SIG-M5 (cell line): ENCODE measurements at regions not wholly inside any gene's neighbourhood (a gene's known extent, or its start where the extent isn't known, plus 50 kb on each side); places are given as distances from the start of the nearest gene placed in this dataset.
"Not testable (repeated sequence)": the region's sequence is repeated elsewhere in the genome, so short reads cannot be mapped to it uniquely, and the experiment has no call there.

ENCODE experiments used
- DNase-seq: peaks from one replicate; lab custom pipeline; 2025; lab: John Stamatoyannopoulos, UW

DNA sequence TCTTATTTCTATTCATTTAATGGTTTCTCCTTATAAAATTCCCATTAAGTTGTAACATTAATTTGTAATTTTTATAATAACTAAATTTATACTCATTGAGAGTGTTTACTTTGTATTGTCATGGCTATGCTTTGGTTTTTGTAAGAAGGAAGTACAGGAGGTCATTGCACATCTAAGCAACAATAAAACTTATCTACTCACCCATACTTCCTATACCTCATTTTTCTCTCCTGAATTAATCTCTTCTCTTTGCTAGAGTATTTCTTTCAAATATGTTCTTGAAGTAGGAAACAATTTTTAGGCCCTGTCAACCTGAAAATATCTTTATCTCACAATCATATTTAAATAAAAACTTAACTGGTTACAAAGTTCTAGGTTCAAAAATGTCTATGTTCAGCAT, 95.4 kb upstream of the WDR11 start:
- no peak for DNase-seq

DNA sequence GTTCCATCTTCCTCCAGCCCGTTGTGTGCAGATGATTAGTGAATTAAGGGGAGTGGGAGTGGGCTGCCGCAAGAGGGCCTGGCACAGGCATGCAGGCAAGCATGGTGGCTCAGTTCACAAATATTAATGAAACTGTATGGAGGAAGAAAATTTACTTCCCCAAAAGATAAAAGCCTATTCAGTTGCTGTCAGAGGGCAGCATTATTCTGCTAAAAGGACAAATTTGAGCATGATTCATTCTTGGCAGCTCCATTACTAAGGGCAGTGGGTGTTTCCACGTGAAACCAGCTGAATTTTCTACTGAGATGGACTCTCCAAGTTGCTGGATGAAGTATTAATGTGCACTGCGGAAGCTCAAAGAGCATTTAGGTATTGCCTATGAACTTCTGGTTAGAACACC, 90.9 kb upstream of the WDR11 start:
- no peak for DNase-seq

DNA sequence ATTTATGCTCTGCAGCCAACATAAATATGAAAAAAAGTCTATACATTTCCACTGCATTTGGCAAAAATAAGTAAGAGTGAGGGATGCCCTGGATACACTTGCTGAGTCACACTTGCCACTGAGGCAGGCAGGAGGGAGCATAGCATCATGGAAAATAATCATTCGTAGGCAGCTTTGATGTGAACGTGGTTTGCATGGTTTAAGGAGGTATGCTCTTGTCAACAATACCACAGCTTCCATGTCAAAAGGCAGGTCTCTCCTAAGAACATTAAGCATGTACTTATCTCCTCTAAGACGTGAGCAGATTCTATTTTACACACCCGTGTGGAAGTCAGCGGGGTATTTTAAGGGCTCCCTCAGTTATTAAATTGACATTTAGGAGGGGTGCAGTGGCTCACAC, 89.2 kb upstream of the WDR11 start:
- DNase-seq, result no peak

DNA sequence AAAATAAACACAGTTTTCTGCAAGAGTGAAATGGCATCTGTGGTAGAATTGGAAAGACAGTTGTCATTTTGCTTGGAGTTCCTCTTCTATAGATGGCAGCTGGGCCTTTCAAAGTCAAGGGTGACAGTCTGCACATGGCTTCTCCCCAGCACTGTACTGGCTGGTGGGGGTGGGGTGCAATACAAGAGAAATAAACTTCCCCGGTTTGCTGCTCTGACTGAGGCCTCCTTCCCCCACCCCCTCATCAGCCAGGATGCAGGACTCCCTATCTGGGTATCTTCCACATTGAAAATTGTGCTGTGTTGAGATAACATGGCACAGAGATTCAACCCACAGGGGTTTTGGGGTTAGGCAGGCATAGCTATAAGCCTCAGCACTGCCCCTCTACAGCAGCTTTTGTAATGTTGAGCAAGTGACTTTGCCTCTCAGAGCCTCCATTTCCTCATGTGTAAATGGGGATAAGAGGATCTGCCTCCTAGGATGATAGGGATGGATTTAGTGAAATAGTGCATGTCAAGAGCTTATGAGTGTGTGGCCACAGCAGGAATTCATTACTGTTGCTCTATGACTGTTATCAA, 85.8 kb upstream of the WDR11 start:
- no peak for DNase-seq

DNA sequence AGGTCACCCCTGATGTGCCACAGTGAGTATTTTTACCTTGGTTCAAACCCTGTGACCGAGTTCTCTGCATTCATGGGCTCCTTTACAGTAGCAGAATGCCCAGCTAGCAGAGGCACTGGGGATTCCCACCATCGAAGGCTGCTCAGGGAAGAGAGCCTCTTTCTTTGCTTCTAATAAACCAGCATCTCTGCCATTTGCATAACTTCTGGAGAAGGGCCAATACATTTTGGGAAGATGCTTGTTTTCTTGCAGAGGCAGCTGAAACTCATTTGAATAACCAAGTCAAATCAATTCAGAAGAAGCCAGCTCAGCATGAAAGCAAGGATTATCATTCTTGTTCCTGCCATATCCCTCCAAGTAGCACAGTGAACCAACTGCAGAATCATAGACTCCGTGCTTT, 82.9 kb upstream of the WDR11 start:
- no peak for DNase-seq

DNA sequence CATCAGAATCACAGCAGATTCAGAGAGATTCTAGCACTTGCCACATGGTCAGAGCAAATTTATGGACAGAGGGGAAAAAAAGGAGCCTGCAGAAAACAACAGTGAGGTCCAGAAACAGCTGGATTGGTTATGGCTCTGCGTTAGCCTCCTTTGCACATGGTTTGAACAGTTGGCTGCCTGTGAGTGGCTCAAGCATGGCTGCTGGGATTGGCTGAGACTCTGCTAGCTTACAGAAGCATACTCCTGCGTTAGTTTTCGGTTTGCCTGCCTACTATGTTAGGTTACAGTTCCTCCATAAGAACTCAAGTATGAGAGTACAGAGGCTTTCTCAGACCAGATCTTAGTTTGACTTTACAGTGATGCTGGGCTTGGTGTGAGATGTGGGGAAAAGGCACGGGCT, 80.7 kb upstream of the WDR11 start:
- DNase-seq, result no peak

DNA sequence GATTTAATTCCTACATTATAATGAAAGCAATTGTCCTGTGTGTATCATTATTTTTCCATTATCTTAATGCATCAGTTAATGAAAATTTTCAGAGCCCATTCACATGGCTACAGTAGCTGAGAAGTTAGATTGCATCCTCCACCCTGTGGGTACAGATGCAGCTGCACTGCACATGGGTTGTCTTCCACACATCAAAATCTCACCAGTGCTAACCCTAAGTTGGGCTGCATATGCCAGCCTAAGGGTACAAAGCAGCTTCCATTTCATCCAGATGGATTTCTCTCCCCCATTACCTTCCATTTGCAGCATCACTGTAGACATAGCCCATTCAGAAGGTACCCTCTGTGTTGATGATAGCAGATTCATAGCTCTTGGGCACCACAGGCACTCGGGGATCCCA, 74.7 kb upstream of the WDR11 start:
- DNase-seq, result no peak

DNA sequence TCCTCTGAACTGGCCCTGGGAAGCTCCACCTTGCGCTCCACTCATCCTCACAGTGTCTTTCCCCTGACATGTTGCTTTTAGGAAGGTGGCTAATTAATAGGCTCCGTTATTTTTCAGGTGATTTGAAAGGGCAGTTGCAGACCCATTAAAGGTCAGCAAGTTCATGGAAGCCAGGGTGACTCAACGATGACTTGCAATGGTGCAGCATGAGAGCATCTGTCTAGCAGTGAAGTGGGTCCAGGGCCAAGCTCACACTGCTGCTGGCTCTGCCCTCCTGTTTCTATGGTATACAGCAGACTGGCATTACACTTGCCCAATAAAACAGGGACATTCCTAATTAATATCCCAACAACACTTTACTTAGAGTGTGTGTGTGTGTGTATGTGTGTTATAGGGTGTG, 68.8 kb upstream of the WDR11 start:
- no peak for DNase-seq

DNA sequence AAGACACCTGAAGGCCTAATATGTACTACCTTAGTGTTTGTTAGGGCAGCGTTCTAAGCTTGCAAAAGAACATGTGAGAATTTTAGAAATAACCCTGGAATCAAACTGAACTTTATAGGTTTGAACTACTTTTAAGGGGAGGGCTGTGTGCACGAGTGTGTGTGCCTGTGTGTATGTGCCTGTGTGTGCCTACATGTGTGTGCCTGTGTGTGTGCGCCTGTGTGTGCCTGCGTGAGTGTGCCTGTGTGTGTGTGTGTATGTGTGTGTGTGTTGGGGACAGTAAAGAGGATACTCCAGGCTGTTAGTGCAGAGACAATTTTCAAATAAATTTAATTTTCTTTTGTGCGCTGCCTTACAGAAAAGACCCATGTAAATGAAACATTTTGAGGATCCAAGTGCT, 68.1 kb upstream of the WDR11 start:
- DNase-seq, result no peak

DNA sequence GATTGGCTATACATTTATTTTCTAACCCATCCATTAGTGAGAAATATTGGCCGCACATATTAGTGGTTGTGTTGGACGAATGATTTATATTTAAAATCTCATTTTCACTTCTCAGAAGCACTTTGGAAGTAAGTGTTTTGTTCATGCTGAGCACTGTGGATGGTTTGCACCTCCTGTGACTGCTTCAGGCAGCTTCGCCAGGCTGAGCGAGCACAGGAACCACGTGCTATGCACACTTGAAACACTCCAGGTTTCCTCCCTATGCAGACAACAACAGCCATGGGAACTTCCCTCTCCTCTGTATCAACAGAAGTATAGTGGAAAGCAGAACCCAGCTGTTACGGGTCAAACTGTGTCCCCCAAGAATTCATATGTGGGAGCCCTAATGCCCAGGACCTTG, 67.3 kb upstream of the WDR11 start:
- no peak for DNase-seq

DNA sequence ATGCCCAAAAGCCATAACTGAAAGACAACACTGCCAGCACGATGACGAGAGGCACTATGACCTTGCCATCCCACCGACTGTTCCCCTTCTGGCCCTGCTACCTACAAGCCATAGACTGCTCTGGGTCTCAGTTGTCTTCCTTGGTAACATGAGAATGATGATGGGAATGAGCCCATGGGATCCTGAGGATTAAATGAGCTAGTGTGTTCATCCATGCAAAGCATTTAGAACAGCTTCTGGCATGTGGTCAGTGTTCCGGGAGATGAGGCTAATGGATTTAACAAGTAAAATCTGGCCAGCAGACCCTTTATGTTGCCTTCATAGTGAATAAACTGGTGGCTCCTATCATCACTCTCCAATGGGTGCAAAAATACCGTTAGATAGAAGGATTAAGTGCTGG, 62.4 kb upstream of the WDR11 start:
- DNase-seq, result no peak

DNA sequence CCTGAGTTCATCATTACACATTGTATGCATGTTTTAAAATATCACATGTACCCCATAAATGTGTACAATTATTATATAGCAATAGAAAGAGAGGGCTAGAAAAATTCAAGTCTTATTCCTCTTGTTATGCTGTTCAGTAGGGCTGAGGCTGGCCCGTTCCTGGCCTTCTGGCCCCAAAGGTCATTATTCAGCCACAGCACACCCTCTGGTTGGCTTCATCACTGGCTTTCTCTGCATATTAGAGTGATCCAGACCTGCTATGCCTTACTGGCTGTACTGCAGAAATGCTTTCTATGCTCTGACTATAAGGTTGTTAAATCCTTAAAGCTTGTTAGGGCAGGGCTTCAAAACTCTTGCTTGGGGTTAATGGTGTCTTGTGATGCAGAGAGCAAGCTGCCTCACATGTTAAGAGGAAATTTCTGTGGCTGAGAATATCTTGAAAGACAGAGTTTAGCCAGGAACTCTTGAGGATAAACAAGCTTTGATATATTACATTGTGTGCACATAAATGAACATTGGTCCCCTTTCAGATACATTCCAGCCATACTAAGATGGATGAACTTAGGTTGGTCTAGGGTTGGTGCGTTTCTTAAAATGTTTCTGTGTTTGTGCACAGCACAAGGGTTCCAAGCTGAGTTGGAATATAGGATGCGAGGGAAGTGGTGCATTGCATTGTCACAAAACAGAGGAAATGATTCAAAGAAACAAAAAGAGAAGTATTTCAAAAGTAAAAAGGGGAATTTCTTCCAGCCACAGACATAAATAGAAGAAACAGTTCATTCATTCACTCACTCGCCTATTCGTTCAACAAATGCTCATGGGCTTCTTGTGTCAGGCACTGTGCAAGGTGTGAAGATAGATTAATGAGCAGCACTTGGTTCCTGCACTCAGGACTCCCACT, 61.6 kb upstream of the WDR11 start:
- no peak for DNase-seq

DNA sequence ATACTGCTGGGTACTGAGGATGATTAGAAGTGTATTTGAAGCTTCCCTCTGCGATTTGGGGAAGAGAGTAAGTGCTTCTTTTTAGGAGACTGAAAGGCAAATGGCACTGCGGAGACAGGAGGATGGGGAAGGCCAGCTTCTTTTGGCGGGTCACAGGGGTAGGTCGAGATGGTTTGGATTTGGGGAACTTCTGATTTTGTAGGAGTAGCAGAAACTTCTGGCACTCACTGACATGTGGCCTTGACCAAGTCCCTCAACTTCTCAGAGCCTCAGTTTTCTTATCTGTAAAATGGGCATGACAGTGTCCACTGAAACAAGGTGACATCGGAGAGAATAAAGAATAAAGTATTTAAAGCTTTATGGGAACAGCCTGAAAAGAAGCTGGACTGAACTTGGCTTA, 59.8 kb upstream of the WDR11 start:
- DNase-seq, result no peak

DNA sequence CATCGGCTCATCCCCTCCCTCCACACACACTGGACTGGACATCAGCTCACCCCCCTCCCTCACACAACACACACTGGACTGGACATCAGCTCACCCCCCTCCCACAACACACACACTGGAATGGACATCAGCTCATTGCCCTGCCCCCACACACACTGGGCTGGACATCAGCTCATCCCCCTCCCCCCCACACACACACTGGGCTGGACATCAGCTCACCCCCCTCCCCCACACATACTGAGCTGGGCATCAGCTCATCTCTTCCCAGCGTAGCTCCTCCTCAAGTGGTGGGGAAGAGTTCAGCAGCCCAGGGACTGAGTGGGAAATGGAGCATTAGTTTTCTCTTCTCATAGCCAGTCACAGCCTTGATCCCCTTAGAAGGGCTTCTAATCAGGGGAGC, 58.1 kb upstream of the WDR11 start:
- no peak for DNase-seq

DNA sequence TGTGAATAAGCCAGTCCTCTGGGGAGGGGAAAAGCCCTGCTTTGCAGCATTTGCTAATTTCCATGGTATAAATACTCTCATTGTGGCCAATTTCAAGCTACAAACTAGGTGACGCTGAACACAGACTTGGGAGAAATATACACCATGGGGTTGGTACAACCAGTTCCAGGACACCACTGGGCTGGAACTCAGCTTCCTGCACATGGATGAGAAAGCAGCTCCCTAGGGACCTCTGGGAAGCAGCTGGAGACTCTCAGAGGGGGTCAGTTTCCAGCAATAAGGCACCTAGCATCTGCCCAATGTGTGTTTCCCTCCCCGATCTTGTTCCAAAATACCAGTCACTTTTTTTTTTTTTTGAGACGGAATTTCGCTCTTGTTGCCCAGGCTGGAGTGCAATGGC, 56.8 kb upstream of the WDR11 start:
- no peak for DNase-seq

DNA sequence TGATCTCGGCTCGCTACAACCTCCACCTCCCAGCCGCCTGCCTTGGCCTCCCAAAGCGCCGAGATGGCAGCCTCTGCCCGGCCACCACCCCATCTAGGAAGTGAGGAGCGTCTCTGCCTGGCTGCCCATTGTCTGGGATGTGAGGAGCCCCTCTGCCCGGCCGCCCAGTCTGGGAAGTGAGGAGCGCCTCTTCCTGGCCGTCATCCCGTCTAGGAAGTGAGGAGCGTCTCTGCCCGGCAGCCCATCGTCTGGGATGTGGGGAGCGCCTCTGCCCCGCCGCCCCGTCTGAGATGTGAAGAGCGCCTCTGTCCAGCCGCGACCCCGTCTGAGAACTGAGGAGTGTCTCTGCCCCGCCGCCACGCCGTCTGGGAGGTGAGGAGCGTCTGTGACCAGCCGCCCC, 52.9 kb upstream of the WDR11 start:
- DNase-seq, result not testable (repeated sequence)

DNA sequence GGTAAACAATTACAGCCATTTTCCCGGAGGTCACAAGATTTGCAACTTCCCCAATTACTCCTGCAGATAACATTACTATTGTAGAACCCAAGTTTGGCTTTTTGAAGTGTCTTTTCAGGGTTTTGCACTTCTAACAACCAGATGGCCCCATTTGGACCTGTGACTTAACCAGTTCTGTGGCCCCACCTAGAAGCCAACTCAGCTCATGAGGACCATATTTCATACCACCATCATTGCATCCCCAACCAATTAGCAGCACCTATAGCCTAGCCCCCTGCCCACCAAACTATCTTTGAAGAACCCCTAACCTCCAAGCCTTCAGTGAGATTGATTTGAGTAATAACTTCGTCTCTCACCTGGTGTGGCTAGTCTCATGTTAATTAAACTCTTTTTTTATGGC, 51.3 kb upstream of the WDR11 start:
- no peak for DNase-seq

DNA sequence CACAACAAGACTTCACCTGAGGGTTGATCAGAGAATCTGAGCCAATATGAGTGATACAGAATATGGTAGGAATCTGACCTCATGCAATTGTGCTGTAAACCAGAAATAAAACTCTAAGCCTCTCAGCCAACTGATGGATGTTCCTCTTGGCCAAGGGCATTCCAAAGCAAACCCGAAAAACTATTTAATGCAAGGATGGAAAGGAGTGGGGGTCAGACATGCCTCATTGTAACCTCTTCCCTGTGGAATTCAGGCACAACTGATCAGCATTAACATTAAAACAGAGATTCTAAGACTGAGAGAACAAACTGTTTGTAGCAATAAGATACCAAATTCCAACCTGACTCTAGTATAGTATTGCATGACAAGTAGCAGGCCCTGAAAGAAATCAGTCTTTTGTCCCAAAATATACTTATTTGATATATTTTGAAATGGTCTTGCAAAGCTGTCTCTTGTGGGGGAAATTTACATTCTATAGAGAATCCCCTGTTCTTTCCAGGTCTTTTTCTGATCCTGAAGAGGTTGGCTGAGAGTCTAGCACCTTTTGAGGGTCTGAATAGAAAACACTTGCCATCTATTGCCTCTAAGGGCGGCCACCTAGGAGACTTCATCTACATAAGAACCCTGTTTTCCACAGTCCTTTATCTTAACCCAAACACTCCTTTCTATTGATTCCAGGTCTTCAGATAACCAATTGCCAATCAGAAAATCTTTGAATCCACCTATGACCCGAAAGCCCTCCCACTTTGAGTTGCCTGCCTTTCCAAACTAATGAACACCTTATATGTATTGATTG, 50.4 kb upstream of the WDR11 start:
- no peak for DNase-seq
